ENCODE measurements at regions not wholly inside any gene's neighbourhood (a gene's known extent, or its start where the extent isn't known, plus 50 kb on each side); places are given as distances from the start of the nearest gene placed in this dataset.

GRCh38 chr5:104915226-104915625 is 1352.6 kb upstream of the NUDT12 start:
- Histone ChIP-seq H3K27me3 (replicated peaks; ENCODE audit: insufficient read depth) (no peaks in the 10 kb centered on the region), H3K36me3 (no peaks in the 10 kb centered on the region), H3K4me1 (replicated peaks) (no peaks in the 10 kb centered on the region), H3K9me3 (no peaks in the 10 kb centered on the region), H3K4me3 (no peak overlapping the region), H3K27ac (no peak overlapping the region)
- WGBS: 68% methylated on average over 1 of the region's 1 CpG
- no peak for DNase-seq (ENCODE audit: low spot score)
- TF ChIP-seq CTCF (IDR thresholded peaks at IDR 0.05) (no peak), POLR2AphosphoS5 (IDR thresholded peaks at IDR 0.05) (no peak), POLR2A (IDR thresholded peaks at IDR 0.05) (no peak)
- intact Hi-C loops (cut with DNase I): no loop called here

- Histone ChIP-seq H3K36me3 (no peaks in the 10 kb centered on the region), H3K27ac (no peak overlapping the region), H3K4me3 (no peak overlapping the region), H3K27me3 (replicated peaks; ENCODE audit: insufficient read depth) (no peaks in the 10 kb centered on the region), H3K9me3 (no peaks in the 10 kb centered on the region), H3K4me1 (replicated peaks) (no peaks in the 10 kb centered on the region)
- intact Hi-C loops (cut with DNase I): no loop called here
- DNase-seq (ENCODE audit: low spot score): no peak
- TF ChIP-seq POLR2A (IDR thresholded peaks at IDR 0.05) (no peak), CTCF (IDR thresholded peaks at IDR 0.05) (no peak), POLR2AphosphoS5 (IDR thresholded peaks at IDR 0.05) (no peak)
- WGBS: 87% methylated on average over 2 of the region's 2 CpGs
Observed at GRCh38 chr5:104914536-104915070, 1352.0 kb upstream of the NUDT12 start.

GRCh38 chr5:104913841-104914281 is 1351.3 kb upstream of the NUDT12 start:
- DNase-seq (ENCODE audit: low spot score): no peak
- TF ChIP-seq POLR2A (IDR thresholded peaks at IDR 0.05) (no peak), CTCF (IDR thresholded peaks at IDR 0.05) (no peak)
- no peak overlapping the region for H3K27ac ChIP-seq
- 79% methylated on average over 3 of the region's 3 CpGs for WGBS
- no peaks in the 10 kb centered on the region for H3K36me3 ChIP-seq
- intact Hi-C loops (cut with DNase I): no loop called here
- H3K4me1 ChIP-seq (replicated peaks): no peaks in the 10 kb centered on the region
- no peaks in the 10 kb centered on the region for H3K9me3 ChIP-seq
- no peaks in the 10 kb centered on the region for H3K27me3 ChIP-seq (replicated peaks; ENCODE audit: insufficient read depth)
- no peak overlapping the region for H3K4me3 ChIP-seq

GRCh38 chr5:104909803-104910202 is 1347.2 kb upstream of the NUDT12 start:
- TF ChIP-seq POLR2AphosphoS5 (IDR thresholded peaks at IDR 0.05): no peak
- TF ChIP-seq POLR2A (IDR thresholded peaks at IDR 0.05): no peak
- no peak for TF ChIP-seq CTCF (IDR thresholded peaks at IDR 0.05)
- Histone ChIP-seq H3K4me1 (replicated peaks) (no peaks in the 10 kb centered on the region), H3K36me3 (no peaks in the 10 kb centered on the region), H3K27ac (no peak overlapping the region), H3K4me3 (no peak overlapping the region), H3K9me3 (no peaks in the 10 kb centered on the region), H3K27me3 (replicated peaks; ENCODE audit: insufficient read depth) (no peaks in the 10 kb centered on the region)
- intact Hi-C loops (cut with DNase I): no loop called here
- 35% methylated on average over 2 of the region's 2 CpGs for WGBS
- no peak for DNase-seq (ENCODE audit: low spot score)

- Histone ChIP-seq H3K36me3 (no peaks in the 10 kb centered on the region), H3K27me3 (replicated peaks; ENCODE audit: insufficient read depth) (no peaks in the 10 kb centered on the region), H3K4me1 (replicated peaks) (no peaks in the 10 kb centered on the region), H3K4me3 (no peak overlapping the region), H3K9me3 (no peaks in the 10 kb centered on the region), H3K27ac (no peak overlapping the region)
- WGBS: 81% methylated on average over 1 of the region's 1 CpG
- intact Hi-C loops (cut with DNase I): no loop called here
- DNase-seq (ENCODE audit: low spot score): no peak
- TF ChIP-seq POLR2A (IDR thresholded peaks at IDR 0.05): no peak
- no peak for TF ChIP-seq CTCF (IDR thresholded peaks at IDR 0.05)
- no peak for TF ChIP-seq POLR2AphosphoS5 (IDR thresholded peaks at IDR 0.05)
Observed at GRCh38 chr5:104904561-104904960, 1342.0 kb upstream of the NUDT12 start.
